ENCODE measurements at regions not wholly inside any gene's neighbourhood (a gene's known extent, or its start where the extent isn't known, plus 50 kb on each side); places are given as distances from the start of the nearest gene placed in this dataset.

DNA sequence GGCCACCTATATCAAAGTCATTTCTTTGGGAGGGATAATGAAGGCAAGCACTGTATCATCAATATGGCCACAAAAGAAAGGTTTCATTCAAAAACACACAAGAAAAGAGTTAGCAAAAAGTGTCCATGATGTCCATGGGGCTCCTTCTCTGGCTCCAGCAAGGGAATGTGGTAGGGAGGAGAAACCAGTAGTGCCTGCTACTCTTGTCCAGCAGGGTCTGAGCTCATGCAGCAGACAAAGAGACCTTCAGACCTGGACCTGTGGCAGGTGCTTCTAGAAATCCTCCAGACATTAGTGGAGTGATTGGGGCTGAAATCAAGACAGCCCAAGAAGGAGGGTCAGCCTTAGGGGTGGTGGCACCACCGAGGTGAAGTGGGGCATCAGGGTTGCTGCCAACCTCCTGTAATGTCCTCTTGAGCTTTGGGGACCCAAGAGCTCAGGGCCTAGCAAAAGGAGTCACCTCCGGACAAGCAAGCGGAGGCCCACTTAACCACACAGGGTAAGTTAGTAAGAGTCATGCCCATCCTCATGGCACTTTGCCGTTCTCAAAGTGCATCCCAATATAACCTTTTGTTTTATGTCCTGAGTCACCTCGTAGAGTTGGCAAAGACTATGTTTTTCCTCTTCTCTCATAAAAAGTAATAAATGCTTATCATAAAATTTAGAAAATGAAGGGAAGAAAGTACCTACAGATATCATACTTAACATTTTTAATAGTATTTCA lies 112.6 kb upstream of the YPEL5 start:
- H3K27ac ChIP-seq = no peak overlapping the region
- intact Hi-C loops (cut with DNase I; ENCODE audit: low total_unique reads) = no loop called here
- no peaks in the 10 kb centered on the region for H3K9me3 ChIP-seq
- no peaks in the 10 kb centered on the region for H3K27me3 ChIP-seq
- no peak overlapping the region for H3K4me3 ChIP-seq
- H3K4me1 ChIP-seq = no peaks in the 10 kb centered on the region
- TF ChIP-seq POLR2A (IDR thresholded peaks at IDR 0.05) = no peak
- no peak for TF ChIP-seq POLR2AphosphoS5 (IDR thresholded peaks at IDR 0.05)
- TF ChIP-seq, protein P1, sequence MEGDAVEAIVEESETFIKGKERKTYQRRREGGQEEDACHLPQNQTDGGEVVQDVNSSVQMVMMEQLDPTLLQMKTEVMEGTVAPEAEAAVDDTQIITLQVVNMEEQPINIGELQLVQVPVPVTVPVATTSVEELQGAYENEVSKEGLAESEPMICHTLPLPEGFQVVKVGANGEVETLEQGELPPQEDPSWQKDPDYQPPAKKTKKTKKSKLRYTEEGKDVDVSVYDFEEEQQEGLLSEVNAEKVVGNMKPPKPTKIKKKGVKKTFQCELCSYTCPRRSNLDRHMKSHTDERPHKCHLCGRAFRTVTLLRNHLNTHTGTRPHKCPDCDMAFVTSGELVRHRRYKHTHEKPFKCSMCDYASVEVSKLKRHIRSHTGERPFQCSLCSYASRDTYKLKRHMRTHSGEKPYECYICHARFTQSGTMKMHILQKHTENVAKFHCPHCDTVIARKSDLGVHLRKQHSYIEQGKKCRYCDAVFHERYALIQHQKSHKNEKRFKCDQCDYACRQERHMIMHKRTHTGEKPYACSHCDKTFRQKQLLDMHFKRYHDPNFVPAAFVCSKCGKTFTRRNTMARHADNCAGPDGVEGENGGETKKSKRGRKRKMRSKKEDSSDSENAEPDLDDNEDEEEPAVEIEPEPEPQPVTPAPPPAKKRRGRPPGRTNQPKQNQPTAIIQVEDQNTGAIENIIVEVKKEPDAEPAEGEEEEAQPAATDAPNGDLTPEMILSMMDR (IDR thresholded peaks at IDR 0.05) = no peak
- no peak for DNase-seq (ENCODE audit: low spot score in 2 of 2)
- H3K36me3 ChIP-seq = no peaks in the 10 kb centered on the region

DNA sequence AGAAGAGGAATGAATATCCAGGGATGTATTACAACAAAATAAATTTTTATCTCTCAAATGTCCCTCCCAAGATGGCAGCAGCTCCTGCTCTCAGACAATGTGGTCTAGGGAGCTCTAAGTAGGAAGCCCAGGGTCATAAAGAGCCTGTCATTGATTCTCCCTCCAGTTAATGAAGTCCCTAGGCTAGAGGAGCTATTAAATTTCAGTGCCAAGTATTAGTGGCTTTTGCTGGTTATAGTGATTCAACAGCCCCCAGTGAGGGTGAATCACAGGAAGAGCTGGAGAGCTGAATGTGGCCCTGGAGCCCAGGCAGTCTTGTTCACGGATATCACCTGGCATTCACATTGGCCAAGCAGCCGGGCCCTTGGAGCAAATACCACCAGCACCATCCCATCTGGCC lies 109.8 kb upstream of the YPEL5 start:
- Histone ChIP-seq H3K4me1 (no peaks in the 10 kb centered on the region), H3K27me3 (no peaks in the 10 kb centered on the region), H3K27ac (no peak overlapping the region), H3K9me3 (no peaks in the 10 kb centered on the region), H3K4me3 (no peak overlapping the region), H3K36me3 (no peaks in the 10 kb centered on the region)
- intact Hi-C loops (cut with DNase I; ENCODE audit: low total_unique reads) = no loop called here
- no peak for DNase-seq (ENCODE audit: low spot score in 2 of 2)
- TF ChIP-seq POLR2AphosphoS5 (IDR thresholded peaks at IDR 0.05) (no peak), POLR2A (IDR thresholded peaks at IDR 0.05) (no peak)
- TF ChIP-seq, protein P1 (IDR thresholded peaks at IDR 0.05) = no peak

DNA sequence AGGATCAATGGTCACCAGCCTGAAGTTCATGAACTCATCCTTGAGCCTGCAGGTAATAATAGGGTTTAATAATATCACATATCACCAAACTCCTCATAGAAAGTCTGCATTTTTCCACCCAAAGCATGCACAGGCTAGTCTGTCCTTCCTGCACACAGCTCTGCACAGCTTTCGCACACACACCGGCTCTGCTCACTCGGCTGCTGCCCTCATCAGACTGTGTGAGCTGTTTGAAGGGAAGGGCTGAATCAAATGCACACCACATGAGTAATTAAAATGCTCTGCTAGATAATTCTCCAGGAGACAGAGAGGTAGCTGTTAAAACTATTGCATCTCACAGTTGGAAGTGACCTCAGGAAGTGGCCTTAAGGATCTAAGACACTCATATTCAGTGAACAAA lies 108.4 kb upstream of the YPEL5 start:
- intact Hi-C loops (cut with DNase I; ENCODE audit: low total_unique reads) = no loop called here
- no peak overlapping the region for H3K4me3 ChIP-seq
- H3K36me3 ChIP-seq = no peaks in the 10 kb centered on the region
- no peaks in the 10 kb centered on the region for H3K4me1 ChIP-seq
- H3K9me3 ChIP-seq = no peaks in the 10 kb centered on the region
- H3K27me3 ChIP-seq = no peaks in the 10 kb centered on the region
- TF ChIP-seq POLR2A (IDR thresholded peaks at IDR 0.05) (no peak), POLR2AphosphoS5 (IDR thresholded peaks at IDR 0.05) (no peak)
- TF ChIP-seq, protein P1 (IDR thresholded peaks at IDR 0.05) = no peak
- DNase-seq (ENCODE audit: low spot score in 2 of 2) = no peak
- H3K27ac ChIP-seq = no peak overlapping the region

DNA sequence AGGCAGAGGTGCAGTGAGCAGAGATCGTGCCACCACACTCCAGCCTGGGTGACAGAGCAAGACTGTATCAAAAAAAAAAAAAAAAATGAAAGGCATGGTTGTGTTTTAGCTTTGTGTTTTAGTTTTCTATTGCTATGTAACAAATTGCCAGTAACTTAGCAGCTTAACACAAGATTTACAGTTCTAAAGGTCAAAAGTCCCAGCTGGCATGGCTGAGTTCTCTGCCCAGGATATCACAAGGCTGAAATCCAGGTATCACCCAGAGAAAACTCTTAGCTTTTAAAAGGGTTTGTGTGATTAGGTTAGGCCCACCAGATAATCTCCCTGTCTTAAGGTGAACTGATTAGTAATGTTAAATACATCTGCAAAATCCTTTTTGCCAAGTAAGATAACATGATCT lies 107.7 kb upstream of the YPEL5 start:
- no peaks in the 10 kb centered on the region for H3K4me1 ChIP-seq
- no peak overlapping the region for H3K4me3 ChIP-seq
- H3K9me3 ChIP-seq = no peaks in the 10 kb centered on the region
- DNase-seq (ENCODE audit: low spot score in 2 of 2) = no peak
- H3K27me3 ChIP-seq = no peaks in the 10 kb centered on the region
- H3K27ac ChIP-seq = no peak overlapping the region
- no peaks in the 10 kb centered on the region for H3K36me3 ChIP-seq
- intact Hi-C loops (cut with DNase I; ENCODE audit: low total_unique reads) = no loop called here
- no peak for TF ChIP-seq POLR2A (IDR thresholded peaks at IDR 0.05)

DNA sequence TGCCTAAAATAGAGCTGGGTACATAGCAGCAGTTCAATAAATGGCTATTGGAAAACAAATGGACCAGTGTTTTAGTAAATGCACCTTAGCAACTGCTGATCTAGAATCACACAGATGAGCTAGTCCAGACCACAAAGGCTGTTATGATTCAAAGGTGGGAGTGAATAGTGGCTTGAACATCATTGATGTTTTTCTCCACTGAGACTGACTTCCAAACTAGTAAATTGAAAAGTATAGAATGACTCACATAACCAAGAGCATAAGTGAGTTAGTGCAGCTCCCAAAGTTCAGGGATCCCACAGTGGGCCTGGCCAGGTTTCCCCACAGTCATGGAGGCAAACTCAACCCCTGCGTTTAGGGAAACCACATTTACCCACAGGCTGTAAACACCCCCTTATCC lies 106.7 kb upstream of the YPEL5 start:
- no peak overlapping the region for H3K27ac ChIP-seq
- H3K4me3 ChIP-seq = no peak overlapping the region
- no peak for DNase-seq (ENCODE audit: low spot score in 2 of 2)
- H3K9me3 ChIP-seq = no peaks in the 10 kb centered on the region
- H3K36me3 ChIP-seq = no peaks in the 10 kb centered on the region
- TF ChIP-seq POLR2AphosphoS5 (IDR thresholded peaks at IDR 0.05) (no peak), POLR2A (IDR thresholded peaks at IDR 0.05) (no peak)
- TF ChIP-seq, protein P1 (IDR thresholded peaks at IDR 0.05) = no peak
- H3K27me3 ChIP-seq = no peaks in the 10 kb centered on the region
- intact Hi-C loops (cut with DNase I; ENCODE audit: low total_unique reads) = no loop called here
- H3K4me1 ChIP-seq = no peaks in the 10 kb centered on the region
